HG03139 (cell line): ENCODE measurements at regions not wholly inside any gene's neighbourhood (a gene's known extent, or its start where the extent isn't known, plus 50 kb on each side); places are given as distances from the start of the nearest gene placed in this dataset.
"Not testable (repeated sequence)": the region's sequence is repeated elsewhere in the genome, so short reads cannot be mapped to it uniquely, and the experiment has no call there.

ENCODE experiments used
- ATAC-seq: cut with Tn5 transposase; IDR thresholded peaks from one replicate; pipeline ENCODE4 v1.9.1; 2021; ENCODE audit not compliant: unreplicated experiment

DNA sequence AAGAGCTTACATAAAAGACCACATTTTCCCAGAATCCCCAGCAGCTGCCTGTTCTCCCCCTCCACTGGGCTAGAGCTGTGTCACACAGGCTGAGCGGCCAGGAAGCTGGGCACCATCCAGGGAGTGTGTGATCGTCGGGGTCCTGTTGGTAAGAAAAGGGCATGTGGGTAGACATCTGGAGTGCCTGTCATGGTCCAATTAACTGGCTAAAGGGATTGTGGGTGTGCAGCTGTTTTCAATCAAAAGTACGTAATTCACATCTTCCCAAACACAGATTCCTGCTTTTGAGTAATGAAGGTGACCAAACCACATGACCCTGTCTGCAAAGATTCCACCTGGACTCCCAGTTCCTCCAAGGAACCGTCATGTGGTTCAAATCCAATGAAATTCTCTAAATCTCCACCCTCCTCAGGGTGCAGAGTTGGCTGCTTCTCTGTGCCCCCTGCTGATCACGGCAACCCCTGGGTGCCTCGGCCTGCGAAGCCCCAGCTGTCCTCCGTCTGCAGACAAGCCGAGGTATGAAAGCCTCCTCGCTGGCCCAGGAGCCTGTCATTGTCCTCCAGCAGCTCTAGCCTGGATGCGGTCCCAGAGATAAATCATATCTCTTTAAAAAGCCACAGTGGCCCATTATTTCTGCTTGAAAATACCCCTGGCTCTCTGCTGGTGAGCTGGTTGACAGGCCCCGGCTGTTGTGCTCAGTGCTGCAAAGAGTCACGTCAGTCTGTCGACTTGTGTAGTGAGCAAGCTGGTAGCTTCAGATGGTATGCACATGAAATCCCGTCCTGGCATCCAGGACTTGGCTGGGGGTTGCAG is 172.9 kb upstream of the SULF2 start:
- ATAC-seq = not testable (repeated sequence)

DNA sequence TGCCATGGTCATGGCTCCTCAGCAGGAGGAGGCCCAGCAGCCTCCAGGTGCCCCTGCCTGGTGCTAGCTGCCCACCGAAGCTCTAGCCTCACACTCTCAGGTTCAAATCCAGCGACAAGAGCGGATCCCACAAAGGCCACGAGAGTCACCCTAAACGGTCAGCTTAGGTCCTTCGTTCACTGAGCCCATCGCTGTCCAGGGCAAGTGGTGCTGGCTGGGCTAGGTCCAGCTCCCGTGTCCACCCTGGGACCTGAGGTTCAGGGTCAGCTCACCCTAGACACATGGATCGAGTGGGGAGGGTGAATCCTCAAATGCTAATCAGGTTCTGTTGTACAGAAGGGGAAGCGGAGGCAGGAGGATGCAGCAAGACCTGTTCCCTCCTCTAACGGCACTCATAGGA is 171.9 kb upstream of the SULF2 start:
- ATAC-seq = no peak

DNA sequence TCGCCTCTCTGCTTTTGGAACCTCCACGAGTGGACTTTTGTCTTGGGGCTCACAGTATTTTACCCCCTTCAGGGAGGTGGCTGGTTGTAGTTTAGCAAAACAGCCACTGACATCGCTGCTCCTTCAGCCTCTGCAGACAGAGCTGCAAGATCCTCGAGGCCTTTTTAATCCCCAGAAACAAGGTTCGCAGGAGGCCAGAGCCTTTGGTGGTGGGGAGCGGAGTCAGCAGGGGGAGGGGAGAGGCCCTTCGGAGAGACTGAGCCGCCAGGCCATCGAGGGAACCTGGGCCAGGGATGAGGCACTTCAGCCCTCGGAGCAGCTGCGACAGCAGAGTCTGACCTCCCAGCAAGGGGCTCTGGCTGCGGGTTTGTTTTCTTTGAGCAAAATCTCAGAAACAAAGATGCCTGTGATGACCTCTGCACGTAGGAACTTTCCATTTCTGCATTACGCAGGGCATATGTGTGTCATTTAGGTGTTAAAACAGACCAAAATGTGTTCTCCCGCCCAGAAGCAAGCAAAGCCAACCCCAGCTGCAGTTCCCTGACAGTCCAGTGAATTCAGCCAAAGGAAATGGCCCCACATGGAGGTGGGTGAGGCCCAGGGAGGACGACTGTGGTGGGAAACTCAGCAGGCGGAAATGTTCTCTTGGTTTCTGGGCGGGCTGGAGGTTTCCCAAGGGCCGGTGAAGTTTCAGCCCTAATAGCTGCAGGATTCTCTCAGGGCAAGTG is 171.2 kb upstream of the SULF2 start:
- no peak for ATAC-seq

DNA sequence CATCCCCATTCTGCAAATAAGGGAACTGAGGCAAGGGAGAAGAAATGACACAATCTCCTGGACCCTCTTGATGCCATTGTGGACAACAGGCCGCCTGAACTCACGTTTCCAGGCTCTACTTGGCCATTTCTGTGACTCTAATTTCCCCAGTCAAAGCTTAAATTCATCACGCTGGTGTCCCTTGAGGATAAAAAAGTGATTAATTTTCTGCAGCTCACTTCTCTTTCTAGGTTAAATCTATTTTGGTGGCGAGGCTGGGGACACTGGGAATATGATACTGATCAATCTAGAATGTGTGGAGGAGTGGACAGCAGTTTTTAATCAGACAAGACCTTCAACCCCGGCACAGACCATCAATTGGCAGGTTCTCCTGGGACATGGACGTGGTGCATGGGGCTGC is 168.2 kb upstream of the SULF2 start:
- ATAC-seq = no peak

DNA sequence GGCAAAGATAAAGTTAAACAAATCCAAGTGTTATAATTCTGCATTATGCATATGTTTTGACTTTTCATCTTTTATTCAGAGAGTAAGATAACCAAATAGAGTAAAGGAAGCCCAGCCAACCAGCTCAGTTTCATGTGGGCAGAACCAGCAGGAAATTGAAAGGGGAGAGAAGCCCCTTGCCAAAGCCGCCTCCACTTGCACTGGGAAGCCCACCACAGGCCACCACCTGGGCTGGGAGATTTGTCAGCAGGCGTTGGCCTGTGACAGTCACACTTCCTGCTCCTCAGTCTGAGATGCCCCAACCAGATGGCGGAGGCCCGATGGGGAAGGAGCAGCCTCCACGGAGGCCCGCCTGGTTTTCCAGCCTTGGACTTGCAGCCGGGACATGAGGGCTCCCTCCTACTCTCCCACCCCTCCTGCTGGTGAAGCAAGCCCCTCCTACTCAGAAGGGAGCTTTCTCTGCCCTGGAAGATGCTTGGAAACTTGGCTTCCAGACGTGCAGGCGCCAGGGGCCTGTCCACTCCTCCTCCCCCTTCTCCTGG is 166.8 kb upstream of the SULF2 start:
- no peak for ATAC-seq

DNA sequence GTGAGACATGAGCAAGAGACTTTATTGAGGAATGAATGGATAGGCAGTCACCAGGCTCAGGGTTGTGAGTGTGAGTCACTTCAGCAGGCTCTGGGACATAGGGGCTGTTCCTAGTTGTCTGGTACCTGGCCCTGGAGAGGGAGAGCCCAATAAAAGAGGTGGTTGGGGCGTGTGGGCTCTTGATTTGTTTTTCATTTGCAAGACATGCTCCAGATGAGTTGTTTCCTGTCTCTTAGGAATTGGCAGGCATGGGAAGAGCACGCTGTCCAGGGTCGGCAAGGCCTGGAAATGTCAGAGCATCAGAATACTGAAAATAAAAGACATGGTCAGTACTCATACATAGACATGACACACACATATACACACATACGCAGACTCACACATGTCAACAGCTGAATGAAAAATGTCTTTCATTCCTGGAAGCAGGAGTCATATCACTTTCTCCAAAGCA is 166.3 kb upstream of the SULF2 start:
- ATAC-seq = no peak

DNA sequence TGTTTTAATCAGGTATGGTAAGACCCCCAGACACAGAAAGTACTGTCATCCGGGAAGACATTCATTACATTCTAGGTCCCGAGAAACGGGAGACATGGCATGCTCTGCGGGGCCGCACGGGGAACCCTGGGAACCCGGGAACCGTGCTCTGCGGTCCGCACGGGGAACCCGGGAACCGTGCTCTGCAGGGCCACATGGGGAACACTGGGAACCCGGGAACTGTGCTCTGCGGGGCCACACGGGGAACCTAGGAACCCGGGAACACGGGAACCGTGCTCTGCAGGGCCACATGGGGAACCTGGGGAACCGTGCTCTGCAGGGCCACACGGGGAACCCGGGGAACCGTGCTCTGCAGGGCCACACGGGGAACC is 165.6 kb upstream of the SULF2 start:
- ATAC-seq = no peak

DNA sequence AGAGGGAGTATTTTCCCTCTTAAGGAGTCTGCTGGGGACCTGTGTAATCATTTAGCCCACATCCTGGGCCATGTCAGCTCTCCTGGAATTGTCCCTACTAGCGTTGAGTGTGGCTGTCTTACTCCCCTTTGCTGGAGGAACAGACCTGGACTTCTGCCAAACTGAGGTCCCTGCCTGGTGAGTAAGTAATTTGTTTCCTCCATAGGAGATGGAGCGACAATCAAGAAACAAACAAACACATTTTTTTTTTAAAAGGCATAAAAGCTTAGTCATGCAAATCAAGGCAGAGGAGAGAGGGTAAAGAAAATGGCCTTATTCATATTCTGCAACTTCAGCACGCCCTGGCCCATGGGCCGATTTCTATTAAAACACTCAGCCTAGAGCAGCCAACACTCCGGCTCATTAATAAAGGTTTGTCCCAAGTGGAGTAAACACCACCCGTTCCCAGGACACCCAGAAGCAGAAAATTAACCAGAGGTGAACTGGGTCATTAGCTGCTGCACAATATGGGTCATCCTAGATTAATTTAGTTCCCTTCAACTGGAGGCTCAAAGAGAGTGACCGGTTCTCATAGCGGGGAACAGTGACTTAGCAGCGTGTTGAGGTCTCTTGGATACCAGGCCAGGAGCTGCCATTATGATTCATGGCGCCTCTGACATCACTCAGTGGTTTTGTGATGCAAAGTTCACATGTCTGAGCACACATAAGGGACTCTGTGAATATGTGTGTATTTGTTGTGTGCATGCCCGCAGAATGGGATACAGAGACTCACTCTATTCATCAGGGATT is 165.0 kb upstream of the SULF2 start:
- ATAC-seq = no peak

DNA sequence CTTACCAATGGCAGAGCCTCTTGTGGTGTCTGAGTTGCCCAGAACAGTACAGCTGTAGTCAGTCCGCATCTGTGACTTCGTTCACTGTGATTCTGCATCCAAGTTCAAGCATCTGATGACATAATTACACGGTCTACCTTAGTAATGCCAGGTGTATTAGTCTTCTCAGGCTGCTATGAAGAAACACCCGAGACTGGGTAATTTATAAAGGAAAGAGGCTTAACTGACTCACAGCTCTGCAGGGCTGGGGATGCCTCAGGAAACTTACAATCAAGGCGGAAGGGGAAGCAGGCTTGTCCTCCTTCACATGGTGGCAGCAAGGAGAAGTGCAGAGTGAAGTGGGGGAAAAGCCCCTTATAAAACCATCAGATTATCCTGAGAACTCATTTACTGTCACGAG is 163.9 kb upstream of the SULF2 start:
- ATAC-seq = no peak

DNA sequence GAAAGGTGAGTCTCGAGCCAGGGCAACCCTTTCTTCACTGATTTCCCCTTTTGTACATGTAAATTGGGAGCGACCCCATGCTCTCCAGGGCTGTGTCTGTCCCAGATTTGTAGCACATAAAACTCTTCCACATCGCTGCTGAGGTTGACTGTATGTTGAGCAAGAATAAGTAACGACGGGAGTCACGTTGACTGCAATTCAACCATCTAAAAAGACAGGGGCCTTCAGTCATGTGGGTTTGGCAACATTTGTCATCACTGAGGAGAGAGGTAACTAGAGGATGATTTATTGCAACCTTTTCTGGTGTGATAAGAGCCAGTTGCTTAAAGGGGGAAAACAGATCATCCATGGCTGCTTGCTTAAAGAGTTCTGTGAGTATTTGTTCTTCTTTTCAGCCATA is 159.4 kb upstream of the SULF2 start:
- no peak for ATAC-seq

DNA sequence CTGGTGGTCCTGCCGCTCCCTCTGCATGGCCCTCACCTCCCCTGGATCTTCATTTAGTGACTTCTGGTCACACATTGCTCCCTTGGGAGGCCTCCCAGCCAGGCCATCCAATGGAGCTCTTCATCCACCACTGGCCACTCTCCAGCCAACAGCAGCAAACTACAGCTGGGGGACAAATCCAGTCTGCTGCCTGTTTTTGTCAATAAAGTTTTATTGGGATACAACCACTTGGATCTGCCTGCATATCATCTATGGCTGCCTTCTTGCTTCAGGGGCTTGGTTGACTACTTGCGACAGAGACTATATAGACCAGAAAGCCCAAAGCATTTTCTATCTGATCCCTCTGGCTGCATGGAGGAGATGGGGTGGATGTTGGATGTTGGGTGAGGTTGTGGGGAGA is 156.6 kb upstream of the SULF2 start:
- no peak for ATAC-seq

DNA sequence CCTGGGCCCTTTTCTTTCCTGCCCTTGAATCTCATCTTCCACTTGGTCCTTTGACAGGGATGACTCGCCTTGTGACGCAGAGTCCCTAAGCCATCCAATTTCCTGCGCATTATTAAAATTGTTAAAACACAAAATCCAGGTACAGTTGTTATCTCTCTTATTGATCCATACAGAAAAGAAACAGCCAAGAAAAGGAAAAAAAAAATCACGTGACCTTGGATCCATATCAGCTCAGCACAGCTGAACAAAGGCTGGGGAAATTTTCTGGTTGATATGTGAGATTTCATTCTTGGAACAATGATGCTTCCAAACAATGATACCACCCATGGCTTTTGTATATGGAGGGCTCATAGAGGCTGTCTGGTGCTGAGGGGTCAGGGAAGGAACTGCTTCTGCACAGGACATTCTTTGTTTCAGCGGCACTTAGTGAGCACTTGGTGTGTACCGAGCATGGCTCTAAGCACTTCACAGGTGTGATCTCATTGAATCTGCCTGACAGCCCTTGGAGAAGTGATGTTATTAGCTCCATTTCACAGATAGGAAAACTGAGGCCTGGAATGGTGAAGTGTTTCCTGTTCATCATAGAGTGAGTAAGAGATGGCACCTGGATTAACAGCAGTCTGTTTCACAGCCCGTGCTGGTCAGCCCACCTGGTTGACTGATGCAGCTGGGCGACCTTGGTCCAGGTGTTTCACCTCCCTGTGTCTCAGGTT is 155.0 kb upstream of the SULF2 start:
- ATAC-seq = no peak

DNA sequence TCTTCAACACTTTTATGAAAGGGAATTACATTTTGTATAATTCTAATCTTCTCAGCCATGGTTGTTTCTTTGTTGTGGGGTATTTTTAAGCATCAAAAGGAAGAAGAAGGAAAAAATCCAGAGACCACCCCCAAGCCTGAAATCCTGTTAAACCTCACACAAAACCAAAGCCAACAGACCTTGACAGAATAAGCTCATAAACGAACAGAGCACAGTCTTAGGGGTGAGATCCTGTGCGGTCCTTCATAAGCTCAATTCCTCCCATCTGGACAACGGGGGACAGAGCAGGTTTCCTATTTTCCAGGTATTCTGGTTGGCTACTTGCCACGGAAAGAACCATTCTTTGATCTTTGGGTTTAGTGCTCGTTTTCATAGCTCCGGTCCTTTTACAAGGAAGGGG is 151.3 kb upstream of the SULF2 start:
- ATAC-seq = no peak

DNA sequence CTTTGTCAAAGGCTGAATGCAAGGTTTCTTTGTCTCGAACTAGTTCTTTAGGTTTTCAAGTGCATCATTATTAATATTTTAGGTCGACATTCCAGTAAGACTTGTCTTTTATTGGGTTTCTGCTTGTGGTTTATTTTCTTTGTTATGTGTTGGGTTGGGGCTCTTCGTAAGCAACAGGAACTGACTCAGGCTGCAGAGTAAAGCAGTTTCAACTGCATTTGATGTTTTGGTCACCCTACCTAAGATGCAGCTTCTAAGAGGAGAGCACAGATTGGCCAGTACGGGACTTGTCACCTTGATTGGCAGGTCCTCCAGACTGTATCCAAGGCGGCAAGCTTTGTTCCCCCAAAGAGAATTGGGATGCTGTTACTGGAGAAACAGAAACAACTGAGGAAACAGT is 149.5 kb upstream of the SULF2 start:
- ATAC-seq = no peak

DNA sequence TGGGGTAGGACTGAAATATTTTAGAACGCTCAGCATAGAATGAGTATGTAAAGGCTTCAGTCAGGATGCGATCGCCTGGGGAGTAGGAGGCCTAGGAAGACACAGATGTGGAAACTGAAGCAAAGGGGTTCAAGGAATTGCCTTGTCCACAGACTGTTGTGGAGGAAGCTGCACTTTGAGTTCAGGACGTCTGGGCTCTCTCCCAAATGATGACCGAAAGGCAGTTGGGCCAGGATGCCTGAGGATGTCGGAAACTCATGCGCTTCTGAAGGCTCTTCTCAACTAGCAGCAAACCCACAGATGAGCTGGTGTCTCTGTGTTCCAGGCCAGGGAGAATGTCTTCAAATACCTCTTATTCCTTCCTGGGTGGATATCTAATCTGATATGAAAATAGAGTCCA is 146.2 kb upstream of the SULF2 start:
- no peak for ATAC-seq

DNA sequence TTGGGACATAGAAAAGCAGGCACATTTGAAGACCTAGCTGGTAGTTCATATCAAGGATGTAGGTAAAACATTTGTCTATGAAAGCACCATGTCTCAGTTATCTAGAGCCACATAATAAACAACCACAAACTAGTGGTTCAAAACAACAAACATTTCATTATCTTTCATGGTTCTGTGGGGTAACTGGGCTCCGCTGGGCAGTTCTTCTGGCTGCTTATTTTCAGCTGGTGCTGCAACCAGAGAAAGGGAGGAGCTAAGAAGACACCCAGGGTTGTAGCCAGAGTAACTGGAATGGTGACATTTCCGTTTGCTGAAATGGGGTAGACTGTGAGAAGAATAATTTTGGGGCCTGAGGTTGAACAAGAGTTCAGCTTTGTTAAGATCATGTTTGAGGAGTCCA is 145.7 kb upstream of the SULF2 start:
- no peak for ATAC-seq

DNA sequence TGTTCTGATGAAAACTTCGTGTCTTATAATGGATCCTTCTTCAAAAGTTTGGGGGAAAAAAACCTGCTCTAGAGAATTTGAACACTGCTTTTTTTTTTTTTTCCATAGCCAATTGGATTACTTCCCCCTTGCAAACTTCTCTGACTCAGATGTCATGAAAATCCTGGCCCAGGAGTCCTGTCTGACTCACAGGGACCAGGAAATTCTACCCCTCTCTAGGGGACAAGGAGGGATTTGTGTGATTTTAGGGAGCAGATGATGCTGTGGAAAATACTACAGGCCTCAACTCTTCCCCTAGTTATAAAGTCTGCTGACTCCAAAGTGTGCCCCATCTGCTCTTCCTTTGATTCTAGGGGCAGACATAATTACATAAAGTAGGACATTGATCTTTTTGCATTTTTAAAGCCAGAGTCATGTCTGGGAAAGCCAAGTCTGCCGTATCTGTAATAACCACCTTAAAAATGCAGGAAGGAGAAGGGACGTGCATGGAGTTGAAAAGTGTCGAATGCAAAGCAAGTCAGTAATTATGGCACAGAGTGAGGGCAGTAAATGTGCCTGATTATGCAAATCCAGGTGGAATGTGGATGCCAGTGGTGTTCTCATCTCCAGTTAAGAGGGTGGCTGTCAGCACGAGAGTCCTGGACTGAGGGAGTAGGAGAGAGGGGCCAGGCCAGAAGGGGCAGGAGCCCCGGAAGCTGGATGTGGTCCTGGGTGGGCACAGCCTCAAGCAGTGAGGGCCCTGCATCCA is 144.3 kb upstream of the SULF2 start:
- no peak for ATAC-seq

DNA sequence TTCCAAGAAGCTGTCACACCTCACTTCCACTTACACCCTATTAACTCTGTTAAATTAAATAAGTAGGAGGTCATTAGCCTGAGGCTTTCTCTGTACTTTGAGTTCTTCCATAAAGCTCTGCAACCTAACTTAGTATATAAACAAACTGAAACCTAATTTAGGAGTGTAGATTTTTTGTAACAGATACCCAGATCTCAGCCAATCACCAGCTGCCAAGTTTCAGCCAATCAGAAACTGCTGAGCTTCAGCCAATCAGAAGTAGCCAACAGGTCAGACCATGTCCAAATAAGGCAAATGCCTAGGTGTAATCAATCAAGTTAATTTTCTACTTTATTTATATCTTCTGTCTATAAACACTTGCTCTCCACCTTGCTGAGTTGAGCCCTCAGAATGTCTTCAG is 142.7 kb upstream of the SULF2 start:
- no peak for ATAC-seq

DNA sequence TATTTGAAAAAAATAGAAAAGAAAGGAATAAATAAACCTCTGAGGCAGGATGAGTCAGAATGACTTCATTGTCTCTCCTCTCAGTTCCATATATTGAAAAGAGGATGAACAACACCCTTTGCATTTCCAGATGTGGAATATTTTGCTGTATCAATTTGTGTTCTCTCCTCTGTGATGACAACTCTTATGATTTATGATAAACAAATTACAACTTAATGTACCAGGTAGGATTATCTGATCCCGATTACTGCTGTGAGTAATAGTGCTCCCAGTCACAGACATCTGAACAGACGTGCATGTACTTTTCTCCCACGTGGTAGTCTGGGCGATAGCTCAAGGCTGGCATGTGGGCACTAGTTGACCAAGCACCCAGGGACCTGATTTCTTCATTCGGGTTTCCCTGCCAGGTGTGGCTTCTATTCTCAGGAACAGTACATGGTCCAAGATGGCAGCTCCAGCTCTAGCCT is 142.1 kb upstream of the SULF2 start:
- ATAC-seq = no peak

DNA sequence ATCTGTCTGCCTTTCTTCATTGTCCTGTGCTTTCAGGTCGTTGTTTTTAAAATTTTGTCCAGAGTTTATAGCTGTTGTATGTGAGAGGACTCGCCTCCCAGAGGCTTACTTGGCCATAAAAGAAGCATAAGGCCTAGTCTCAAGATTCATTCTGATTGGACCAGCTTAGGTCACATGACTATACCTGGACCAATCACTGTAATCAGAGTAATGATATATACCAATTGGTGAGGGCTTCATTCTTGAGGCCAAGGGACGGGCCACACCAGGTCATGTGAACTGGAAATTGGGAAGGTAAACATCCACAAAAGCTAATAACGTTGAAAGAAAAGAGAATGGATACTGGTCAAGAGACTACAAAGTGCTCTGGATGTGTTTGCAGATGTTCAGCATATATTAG is 141.4 kb upstream of the SULF2 start:
- ATAC-seq = no peak
